C4-2B (cell line): ENCODE measurements at regions not wholly inside any gene's neighbourhood (a gene's known extent, or its start where the extent isn't known, plus 50 kb on each side); places are given as distances from the start of the nearest gene placed in this dataset.

Source experiments
- ZFX ChIP-seq: fragments of 450-650 bp; IDR thresholded peaks from 2 replicates; pipeline ENCODE4 v1.6.1; 2017
- TF ChIP-seq, protein P1 (sequence below): fragments of 450-650 bp; conservative IDR thresholded peaks from 2 replicates; pipeline ENCODE4 v1.5.1; 2017; ENCODE audit warnings: mild to moderate bottlenecking

DNA sequence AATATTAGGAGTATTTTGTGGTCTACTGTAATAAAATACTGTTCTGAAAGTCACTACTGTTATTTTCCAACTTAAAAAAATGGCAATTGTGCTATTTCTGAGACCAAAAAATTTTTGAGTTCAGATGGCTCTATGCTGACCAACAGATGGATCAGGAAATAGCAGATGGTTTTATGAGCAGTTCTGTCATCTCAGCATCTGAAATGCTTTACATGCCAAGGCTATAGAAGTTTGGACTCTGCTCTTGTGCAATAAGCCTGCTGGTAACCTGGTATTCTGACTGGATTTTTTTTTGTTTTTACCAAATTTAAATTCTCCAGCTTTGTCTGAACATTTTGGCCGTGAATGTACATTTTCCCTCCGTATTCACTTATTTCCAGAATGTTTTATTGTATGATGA lies 1127.5 kb downstream of the GRIK2 start:
- TF ChIP-seq, protein P1, sequence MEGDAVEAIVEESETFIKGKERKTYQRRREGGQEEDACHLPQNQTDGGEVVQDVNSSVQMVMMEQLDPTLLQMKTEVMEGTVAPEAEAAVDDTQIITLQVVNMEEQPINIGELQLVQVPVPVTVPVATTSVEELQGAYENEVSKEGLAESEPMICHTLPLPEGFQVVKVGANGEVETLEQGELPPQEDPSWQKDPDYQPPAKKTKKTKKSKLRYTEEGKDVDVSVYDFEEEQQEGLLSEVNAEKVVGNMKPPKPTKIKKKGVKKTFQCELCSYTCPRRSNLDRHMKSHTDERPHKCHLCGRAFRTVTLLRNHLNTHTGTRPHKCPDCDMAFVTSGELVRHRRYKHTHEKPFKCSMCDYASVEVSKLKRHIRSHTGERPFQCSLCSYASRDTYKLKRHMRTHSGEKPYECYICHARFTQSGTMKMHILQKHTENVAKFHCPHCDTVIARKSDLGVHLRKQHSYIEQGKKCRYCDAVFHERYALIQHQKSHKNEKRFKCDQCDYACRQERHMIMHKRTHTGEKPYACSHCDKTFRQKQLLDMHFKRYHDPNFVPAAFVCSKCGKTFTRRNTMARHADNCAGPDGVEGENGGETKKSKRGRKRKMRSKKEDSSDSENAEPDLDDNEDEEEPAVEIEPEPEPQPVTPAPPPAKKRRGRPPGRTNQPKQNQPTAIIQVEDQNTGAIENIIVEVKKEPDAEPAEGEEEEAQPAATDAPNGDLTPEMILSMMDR: no peak
- TF ChIP-seq ZFX: no peak
